Esophagus muscularis mucosa (tissue), 4 donors: ENCODE measurements at regions not wholly inside any gene's neighbourhood (a gene's known extent, or its start where the extent isn't known, plus 50 kb on each side); places are given as distances from the start of the nearest gene placed in this dataset.

ENCODE experiments used
- DNase-seq: peaks from one replicate; pipeline ENCODE4 v3.0.0-alpha.2; 2017; ENCODE audit errors: extremely low spot score
- H3K27ac ChIP-seq, 4 donors: fragments of 200-600 bp; sonication (generic); replicated peaks in 1 of 4; 1 replicate in 3 of 4; 2 replicates in 1 of 4; pipeline ENCODE4 v1.5.1; 2016 to 2019; ENCODE audit warnings: mild to moderate bottlenecking in 1 of 4
- H3K27me3 ChIP-seq, 4 donors: fragments of 200-600 bp; sonication (generic); one replicate each; pipeline versions ENCODE4 v1.5.1 to v1.6.0; 2016 to 2019
- H3K36me3 ChIP-seq, 4 donors: fragments of 200-600 bp; sonication (generic); one replicate each; pipeline ENCODE4 v1.5.1; 2016 to 2019
- H3K4me1 ChIP-seq, 4 donors: fragments of 200-600 bp; sonication (generic); one replicate each; pipeline ENCODE4 v1.5.1; 2016 to 2019
- H3K4me3 ChIP-seq, 4 donors: fragments of 200-600 bp; sonication (generic); 1 replicate in 2 of 4; 2 replicates in 2 of 4; pipeline ENCODE4 v1.5.1; 2016 to 2019; ENCODE audit warnings: mild to moderate bottlenecking in 4 of 4, moderate library complexity in 1 of 4
- H3K9me3 ChIP-seq, 4 donors: fragments of 200-600 bp; sonication (generic); 1 replicate in 3 of 4; 2 replicates in 1 of 4; pipeline ENCODE4 v1.5.1; 2016 to 2019
- EP300 ChIP-seq: sonication (generic); formaldehyde crosslinking; IDR thresholded peaks from one replicate; pipeline ENCODE4 v1.6.1; 2017; ENCODE audit warnings: antibody characterized with exemption
- POLR2A ChIP-seq: fragments of 450-650 bp; IDR thresholded peaks from one replicate; pipeline ENCODE4 v1.6.1; 2017; ENCODE audit warnings: antibody characterized with exemption, moderate library complexity, mild to moderate bottlenecking, low read depth
- POLR2AphosphoS5 ChIP-seq, 2 donors: sonication (generic); formaldehyde crosslinking; IDR thresholded peaks; one replicate each; pipeline ENCODE4 v1.6.1; 2017; ENCODE audit warnings: antibody characterized with exemption in 2 of 2
- WGBS: methylation state at CpG from one replicate; pipeline ENCODE4 v1.1.5; 2018; 5-methylcytosine and 5-hydroxymethylcytosine counted together
- intact Hi-C: fragments of 100-400 bp; cut with DNase I; formaldehyde crosslinking; loops from one replicate; pipeline ENCODE4 v1.15.1; 2023
- TF ChIP-seq, protein P1 (sequence below), 3 experiments: fragments of 200-600 bp in 2 of 3; fragments of 450-650 bp in 1 of 3; sonication (generic) in 2 of 3; IDR thresholded peaks; one replicate each; pipeline ENCODE4 v1.5.1; 2017 to 2019; ENCODE audit warnings: antibody characterized with exemption in 3 of 3, mild to moderate bottlenecking in 2 of 3, moderate library complexity in 1 of 3

GRCh38 chr13:80508031-80508430 is 167.1 kb upstream of the SPRY2 start:
- Histone ChIP-seq H3K9me3 (peaks cover 0 to 5% (median 0%) of the 10 kb centered on the region in 4 donors), H3K27me3 (no peaks in the 10 kb centered on the region), H3K4me3 (no peak overlapping the region), H3K27ac (no peak overlapping the region), H3K36me3 (no peaks in the 10 kb centered on the region), H3K4me1 (no peaks in the 10 kb centered on the region)
- intact Hi-C loops = no loop called here
- no peak for DNase-seq
- TF ChIP-seq POLR2AphosphoS5 (IDR thresholded peaks at IDR 0.05) (no peak), EP300 (no peak), POLR2A (no peak)
- TF ChIP-seq, protein P1, sequence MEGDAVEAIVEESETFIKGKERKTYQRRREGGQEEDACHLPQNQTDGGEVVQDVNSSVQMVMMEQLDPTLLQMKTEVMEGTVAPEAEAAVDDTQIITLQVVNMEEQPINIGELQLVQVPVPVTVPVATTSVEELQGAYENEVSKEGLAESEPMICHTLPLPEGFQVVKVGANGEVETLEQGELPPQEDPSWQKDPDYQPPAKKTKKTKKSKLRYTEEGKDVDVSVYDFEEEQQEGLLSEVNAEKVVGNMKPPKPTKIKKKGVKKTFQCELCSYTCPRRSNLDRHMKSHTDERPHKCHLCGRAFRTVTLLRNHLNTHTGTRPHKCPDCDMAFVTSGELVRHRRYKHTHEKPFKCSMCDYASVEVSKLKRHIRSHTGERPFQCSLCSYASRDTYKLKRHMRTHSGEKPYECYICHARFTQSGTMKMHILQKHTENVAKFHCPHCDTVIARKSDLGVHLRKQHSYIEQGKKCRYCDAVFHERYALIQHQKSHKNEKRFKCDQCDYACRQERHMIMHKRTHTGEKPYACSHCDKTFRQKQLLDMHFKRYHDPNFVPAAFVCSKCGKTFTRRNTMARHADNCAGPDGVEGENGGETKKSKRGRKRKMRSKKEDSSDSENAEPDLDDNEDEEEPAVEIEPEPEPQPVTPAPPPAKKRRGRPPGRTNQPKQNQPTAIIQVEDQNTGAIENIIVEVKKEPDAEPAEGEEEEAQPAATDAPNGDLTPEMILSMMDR (IDR thresholded peaks at IDR 0.05) = no peak
- 91% methylated on average over 1 of the region's 1 CpG for WGBS

DNA sequence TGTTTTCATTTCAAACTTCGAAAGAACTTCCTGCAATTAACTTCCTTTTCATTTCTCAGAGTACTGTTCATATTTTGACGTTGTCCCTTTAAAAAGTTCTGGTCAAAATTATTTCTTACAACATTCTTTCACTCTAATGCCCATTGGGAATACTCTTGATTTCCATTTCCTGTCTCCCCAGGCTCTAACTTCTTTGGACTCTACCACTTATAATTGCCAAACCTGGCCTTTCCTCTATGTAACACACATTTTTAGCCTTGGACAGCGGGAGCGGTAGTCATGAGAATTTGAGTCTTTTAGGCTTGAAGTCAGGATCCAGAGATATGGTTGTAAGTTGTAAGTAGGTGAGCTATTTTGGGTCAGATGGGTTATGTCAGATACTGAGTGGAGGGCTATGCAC is 163.5 kb upstream of the SPRY2 start:
- H3K36me3 ChIP-seq = no peaks in the 10 kb centered on the region
- no peak for DNase-seq
- no peaks in the 10 kb centered on the region for H3K27me3 ChIP-seq
- TF ChIP-seq EP300 (no peak), POLR2AphosphoS5 (IDR thresholded peaks at IDR 0.05) (no peak), POLR2A (no peak)
- TF ChIP-seq, protein P1 (IDR thresholded peaks at IDR 0.05) = no peak
- 63% methylated on average over 4 of the region's 4 CpGs for WGBS
- no peak overlapping the region for H3K4me3 ChIP-seq
- H3K4me1 ChIP-seq = no peaks in the 10 kb centered on the region
- H3K9me3 ChIP-seq = peaks cover 0 to 5% (median 0%) of the 10 kb centered on the region in 4 donors
- no peak overlapping the region for H3K27ac ChIP-seq
- intact Hi-C loops = no loop called here

DNA sequence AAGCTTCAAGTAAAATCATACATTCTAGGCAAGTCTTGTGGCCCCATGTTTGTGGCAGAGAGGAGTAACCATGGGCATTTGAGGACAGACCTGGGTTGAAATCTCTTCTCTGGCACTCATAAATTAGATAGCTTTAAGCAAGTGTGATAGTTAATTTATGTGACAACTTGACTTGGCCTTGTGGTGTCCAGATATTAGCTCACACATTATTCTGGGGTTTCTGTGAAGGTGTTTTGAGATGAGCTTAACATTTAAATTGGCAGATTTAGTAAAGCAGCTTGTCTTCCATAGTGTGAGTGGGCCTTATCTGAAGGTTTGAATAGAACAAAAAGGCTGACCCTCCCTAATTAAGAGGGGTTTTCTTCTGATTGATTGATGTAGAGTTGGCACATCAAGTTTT is 161.4 kb upstream of the SPRY2 start:
- TF ChIP-seq EP300 (no peak), POLR2AphosphoS5 (IDR thresholded peaks at IDR 0.05) (no peak), POLR2A (no peak)
- TF ChIP-seq, protein P1 (IDR thresholded peaks at IDR 0.05) = no peak
- Histone ChIP-seq H3K27ac (no peak overlapping the region), H3K4me1 (no peaks in the 10 kb centered on the region), H3K4me3 (no peak overlapping the region), H3K36me3 (no peaks in the 10 kb centered on the region), H3K9me3 (peaks cover 0 to 5% (median 0%) of the 10 kb centered on the region in 4 donors), H3K27me3 (no peaks in the 10 kb centered on the region)
- DNase-seq = no peak
- intact Hi-C loops = no loop called here

- intact Hi-C loops = no loop called here
- TF ChIP-seq, protein P1 (IDR thresholded peaks at IDR 0.05) = no peak
- TF ChIP-seq POLR2A (no peak), EP300 (no peak), POLR2AphosphoS5 (IDR thresholded peaks at IDR 0.05) (no peak)
- Histone ChIP-seq H3K9me3 (peaks cover 0 to 5% (median 0%) of the 10 kb centered on the region in 4 donors), H3K4me3 (no peak overlapping the region), H3K4me1 (no peaks in the 10 kb centered on the region), H3K27ac (no peak overlapping the region), H3K36me3 (no peaks in the 10 kb centered on the region), H3K27me3 (no peaks in the 10 kb centered on the region)
- DNase-seq = no peak
- 86% methylated on average over 3 of the region's 3 CpGs for WGBS
These were observed 160.6 kb upstream of the SPRY2 start for GRCh38 chr13:80501556-80501955.

DNA sequence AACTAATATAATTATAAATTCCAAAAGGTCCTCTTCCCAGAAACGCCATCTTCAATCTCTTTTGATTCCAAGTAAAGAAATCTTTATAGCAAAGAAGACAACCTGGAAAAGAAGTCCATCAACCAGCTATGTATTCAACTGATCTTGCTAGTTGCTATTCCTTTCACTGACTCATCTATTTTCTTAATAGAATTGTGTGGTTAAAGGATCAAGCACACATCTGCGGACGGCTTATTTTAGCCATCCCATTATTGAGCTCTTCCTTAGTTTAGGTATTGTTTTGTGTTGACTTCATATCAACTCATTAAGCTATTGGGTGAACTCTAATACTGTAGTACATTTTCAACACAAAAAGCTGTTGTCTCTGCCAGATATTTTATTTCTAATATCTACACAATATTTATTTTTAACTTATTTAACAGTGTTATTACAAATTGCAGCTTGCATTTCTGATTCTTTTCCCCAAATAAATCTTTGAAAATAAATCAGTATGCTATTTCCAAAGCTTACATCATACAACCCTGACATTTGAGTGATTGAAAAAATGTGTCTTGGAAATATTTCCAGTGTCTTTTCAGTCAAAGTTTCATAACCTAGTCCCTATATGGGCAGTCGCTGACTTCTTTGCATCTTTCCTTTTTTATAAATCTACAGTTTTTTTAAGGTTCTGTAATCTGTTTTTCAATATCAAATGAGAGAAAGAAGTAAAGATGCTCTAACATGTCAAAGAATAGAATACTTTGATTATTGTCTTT is 158.8 kb upstream of the SPRY2 start:
- Histone ChIP-seq H3K36me3 (no peaks in the 10 kb centered on the region), H3K4me3 (no peak overlapping the region), H3K27me3 (no peaks in the 10 kb centered on the region), H3K27ac (no peak overlapping the region), H3K9me3 (peaks cover 0 to 1% (median 0%) of the 10 kb centered on the region in 4 donors), H3K4me1 (no peaks in the 10 kb centered on the region)
- 75% methylated on average over 4 of the region's 4 CpGs for WGBS
- intact Hi-C loops = no loop called here
- no peak for DNase-seq
- TF ChIP-seq, protein P1 (IDR thresholded peaks at IDR 0.05) = no peak
- TF ChIP-seq POLR2AphosphoS5 (IDR thresholded peaks at IDR 0.05) (no peak), POLR2A (no peak), EP300 (no peak)
